ENCODE measurements at regions not wholly inside any gene's neighbourhood (a gene's known extent, or its start where the extent isn't known, plus 50 kb on each side); places are given as distances from the start of the nearest gene placed in this dataset.

DNA sequence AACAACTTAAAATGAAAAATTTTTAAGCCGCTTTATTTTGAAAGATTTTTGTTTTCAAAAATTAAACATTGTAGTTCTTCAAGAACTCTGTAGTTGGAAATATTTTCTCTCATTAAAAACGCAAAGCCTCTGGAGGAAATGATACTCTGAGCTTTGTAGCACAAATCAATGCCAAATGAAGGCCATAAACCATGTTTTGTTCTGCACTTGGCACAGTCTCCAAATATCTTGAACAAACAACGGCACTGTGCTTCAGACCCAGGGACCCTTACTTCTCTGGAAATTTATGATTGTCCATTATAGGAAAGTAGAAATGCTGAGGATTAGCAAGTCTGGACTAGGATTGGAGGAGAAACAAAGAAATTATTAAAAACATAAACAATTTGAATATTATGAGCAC is 160.8 kb upstream of the BMP4 start:
- Histone ChIP-seq H3K4me3 (ENCODE audit: low read length in 2 of 2) (no peak overlapping the region), H3K4me1 (ENCODE audit: control insufficient read depth in 2 of 2, insufficient read depth in 2 of 2, low read length in 2 of 2) (no peaks in the 10 kb centered on the region), H3K36me3 (ENCODE audit: control insufficient read depth in 2 of 2, insufficient read depth in 2 of 2, low read length in 1 of 2) (no peaks in the 10 kb centered on the region), H3K9me3 (ENCODE audit: control insufficient read depth in 2 of 2, insufficient read depth in 1 of 2, low read length in 1 of 2) (no peaks in the 10 kb centered on the region), H3K27me3 (ENCODE audit: control insufficient read depth in 2 of 2, insufficient read depth in 1 of 2, low read length in 1 of 2) (no peaks in the 10 kb centered on the region), H3K27ac (ENCODE audit: low read depth in 1 of 2, low read length in 1 of 2) (no peak overlapping the region)
- no peak for DNase-seq (ENCODE audit: low read depth in 6 of 9, low spot score in 9 of 9)
- 73% methylated on average over 3 of the region's 3 CpGs for WGBS

DNA sequence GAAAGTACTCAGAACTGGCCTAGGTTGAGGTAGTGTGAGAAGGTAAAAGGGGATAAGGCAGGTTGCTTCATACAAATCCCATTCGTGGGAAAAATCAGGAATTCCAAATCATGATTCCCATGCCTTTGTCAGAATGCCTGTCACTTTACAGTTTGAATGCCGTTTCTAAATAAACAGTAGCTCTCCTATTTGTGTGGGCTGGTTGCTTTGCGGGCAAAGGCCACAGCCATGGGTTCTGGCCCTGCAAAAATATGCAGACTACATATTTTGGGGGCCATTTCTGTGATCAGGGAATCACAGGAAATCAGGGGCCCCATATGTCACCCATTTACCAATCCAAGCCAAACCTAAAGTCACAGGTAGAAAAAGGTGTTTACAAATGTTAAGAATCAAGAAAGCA is 161.3 kb upstream of the BMP4 start:
- no peaks in the 10 kb centered on the region for H3K9me3 ChIP-seq (ENCODE audit: control insufficient read depth in 2 of 2, insufficient read depth in 1 of 2, low read length in 1 of 2)
- DNase-seq (ENCODE audit: low read depth in 6 of 9, low spot score in 9 of 9), result no peak
- no peaks in the 10 kb centered on the region for H3K36me3 ChIP-seq (ENCODE audit: control insufficient read depth in 2 of 2, insufficient read depth in 2 of 2, low read length in 1 of 2)
- no peak overlapping the region for H3K4me3 ChIP-seq (ENCODE audit: low read length in 2 of 2)
- 84% methylated on average over 3 of the region's 3 CpGs for WGBS
- H3K27ac ChIP-seq (ENCODE audit: low read depth in 1 of 2, low read length in 1 of 2), result no peak overlapping the region
- H3K27me3 ChIP-seq (ENCODE audit: control insufficient read depth in 2 of 2, insufficient read depth in 1 of 2, low read length in 1 of 2), result no peaks in the 10 kb centered on the region
- no peaks in the 10 kb centered on the region for H3K4me1 ChIP-seq (ENCODE audit: control insufficient read depth in 2 of 2, insufficient read depth in 2 of 2, low read length in 2 of 2)

DNA sequence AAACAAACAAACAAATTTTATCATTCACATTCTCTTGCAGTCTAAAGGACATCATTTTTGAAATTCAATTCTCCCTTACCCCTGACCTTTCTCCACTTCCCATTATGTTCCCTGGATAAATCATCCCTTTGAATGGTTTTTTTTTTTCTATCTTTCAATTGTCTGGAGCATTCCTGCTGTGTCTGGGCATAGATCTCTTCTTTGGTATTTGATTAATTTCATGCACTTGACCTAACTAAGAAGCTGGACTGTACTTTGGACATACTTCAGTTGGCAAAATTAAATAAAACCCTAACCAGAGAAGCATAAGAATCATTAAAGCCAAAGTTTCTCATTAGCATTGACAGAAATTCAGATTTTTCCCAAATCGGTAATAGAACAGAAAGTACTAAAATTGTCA is 163.6 kb upstream of the BMP4 start:
- 96% methylated on average over 1 of the region's 1 CpG for WGBS
- no peaks in the 10 kb centered on the region for H3K36me3 ChIP-seq (ENCODE audit: control insufficient read depth in 2 of 2, insufficient read depth in 2 of 2, low read length in 1 of 2)
- no peaks in the 10 kb centered on the region for H3K27me3 ChIP-seq (ENCODE audit: control insufficient read depth in 2 of 2, insufficient read depth in 1 of 2, low read length in 1 of 2)
- no peak overlapping the region for H3K27ac ChIP-seq (ENCODE audit: low read depth in 1 of 2, low read length in 1 of 2)
- no peak overlapping the region for H3K4me3 ChIP-seq (ENCODE audit: low read length in 2 of 2)
- no peaks in the 10 kb centered on the region for H3K4me1 ChIP-seq (ENCODE audit: control insufficient read depth in 2 of 2, insufficient read depth in 2 of 2, low read length in 2 of 2)
- no peaks in the 10 kb centered on the region for H3K9me3 ChIP-seq (ENCODE audit: control insufficient read depth in 2 of 2, insufficient read depth in 1 of 2, low read length in 1 of 2)
- DNase-seq (ENCODE audit: low read depth in 6 of 9, low spot score in 9 of 9), result no peak

DNA sequence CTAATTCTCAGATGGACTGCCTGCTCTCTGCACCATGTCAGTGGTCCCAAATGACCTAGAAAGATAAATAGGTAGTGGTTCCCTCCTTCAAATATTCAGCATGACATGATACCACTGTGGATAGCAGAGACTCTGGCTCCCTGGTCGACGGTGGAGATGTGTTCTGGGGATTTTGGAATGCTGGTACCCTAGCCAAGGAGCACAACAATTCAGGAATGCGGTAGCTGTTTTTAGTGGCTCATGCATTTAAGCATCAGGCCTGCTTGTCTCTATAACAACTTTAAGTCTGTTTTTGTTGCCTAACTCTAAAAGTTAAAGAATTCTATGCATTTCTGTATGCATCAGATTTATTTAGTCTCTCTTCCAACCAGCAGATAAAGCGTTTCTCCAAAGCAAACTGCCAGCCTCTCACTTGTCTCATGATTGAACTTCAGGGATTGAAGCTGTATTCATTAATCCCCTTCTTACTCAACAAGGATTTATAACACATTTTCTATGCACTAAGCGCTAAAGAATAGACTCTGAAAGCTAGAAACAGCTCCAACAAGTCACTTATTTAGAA is 164.9 kb upstream of the BMP4 start:
- Histone ChIP-seq H3K4me3 (ENCODE audit: low read length in 2 of 2) (no peak overlapping the region), H3K36me3 (ENCODE audit: control insufficient read depth in 2 of 2, insufficient read depth in 2 of 2, low read length in 1 of 2) (no peaks in the 10 kb centered on the region), H3K27me3 (ENCODE audit: control insufficient read depth in 2 of 2, insufficient read depth in 1 of 2, low read length in 1 of 2) (no peaks in the 10 kb centered on the region), H3K9me3 (ENCODE audit: control insufficient read depth in 2 of 2, insufficient read depth in 1 of 2, low read length in 1 of 2) (no peaks in the 10 kb centered on the region), H3K27ac (ENCODE audit: low read depth in 1 of 2, low read length in 1 of 2) (no peak overlapping the region), H3K4me1 (ENCODE audit: control insufficient read depth in 2 of 2, insufficient read depth in 2 of 2, low read length in 2 of 2) (no peaks in the 10 kb centered on the region)
- 91% methylated on average over 5 of the region's 5 CpGs for WGBS
- DNase-seq (ENCODE audit: low read depth in 6 of 9, low spot score in 9 of 9), result no peak

DNA sequence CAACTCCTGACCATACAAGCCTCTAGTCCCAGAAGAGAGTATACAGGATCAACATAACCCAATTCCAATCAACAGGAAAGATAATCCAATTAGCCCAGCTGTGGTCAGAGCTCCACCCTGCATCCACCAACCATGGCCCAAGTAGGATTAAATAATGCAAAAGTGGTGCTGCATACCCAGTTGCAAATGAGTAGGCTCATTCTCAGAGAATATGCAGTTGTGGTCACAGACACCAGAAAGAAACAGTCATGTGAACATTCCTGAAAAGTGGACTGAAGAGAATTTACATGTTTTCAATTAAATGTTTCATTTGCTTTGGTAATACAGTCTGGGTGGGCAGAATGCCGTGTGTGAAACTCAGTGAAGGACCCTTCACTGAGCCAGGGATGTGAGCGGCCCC is 167.2 kb upstream of the BMP4 start:
- H3K27me3 ChIP-seq (ENCODE audit: control insufficient read depth in 2 of 2, insufficient read depth in 1 of 2, low read length in 1 of 2), result no peaks in the 10 kb centered on the region
- H3K27ac ChIP-seq (ENCODE audit: low read depth in 1 of 2, low read length in 1 of 2), result no peak overlapping the region
- no peaks in the 10 kb centered on the region for H3K9me3 ChIP-seq (ENCODE audit: control insufficient read depth in 2 of 2, insufficient read depth in 1 of 2, low read length in 1 of 2)
- no peak for DNase-seq (ENCODE audit: low read depth in 6 of 9, low spot score in 9 of 9)
- no peaks in the 10 kb centered on the region for H3K36me3 ChIP-seq (ENCODE audit: control insufficient read depth in 2 of 2, insufficient read depth in 2 of 2, low read length in 1 of 2)
- WGBS, result over 99% methylated on average over 2 of the region's 2 CpGs
- no peaks in the 10 kb centered on the region for H3K4me1 ChIP-seq (ENCODE audit: control insufficient read depth in 2 of 2, insufficient read depth in 2 of 2, low read length in 2 of 2)
- H3K4me3 ChIP-seq (ENCODE audit: low read length in 2 of 2), result no peak overlapping the region

DNA sequence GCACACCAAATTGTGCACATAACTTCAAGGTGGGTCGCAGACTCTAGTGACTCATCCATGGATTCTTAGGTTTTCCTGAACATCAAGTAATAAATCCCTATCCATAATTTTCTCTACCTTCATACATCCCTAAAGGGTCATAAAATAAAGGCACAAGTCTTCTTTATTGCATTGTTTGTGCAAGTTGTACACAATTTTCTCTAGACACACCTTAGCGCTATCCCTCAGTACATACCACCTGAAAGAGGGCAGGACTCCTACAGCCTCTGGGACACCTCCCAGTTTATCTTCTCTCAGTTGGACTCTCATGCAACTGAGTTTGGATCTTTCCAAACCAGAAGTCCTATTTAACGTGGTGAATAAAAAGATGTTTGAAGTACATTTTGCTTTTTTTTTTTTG is 168.5 kb upstream of the BMP4 start:
- 97% methylated on average over 3 of the region's 3 CpGs for WGBS
- no peak overlapping the region for H3K4me3 ChIP-seq (ENCODE audit: low read length in 2 of 2)
- H3K36me3 ChIP-seq (ENCODE audit: control insufficient read depth in 2 of 2, insufficient read depth in 2 of 2, low read length in 1 of 2), result no peaks in the 10 kb centered on the region
- no peak for DNase-seq (ENCODE audit: low read depth in 6 of 9, low spot score in 9 of 9)
- no peak overlapping the region for H3K27ac ChIP-seq (ENCODE audit: low read depth in 1 of 2, low read length in 1 of 2)
- H3K4me1 ChIP-seq (ENCODE audit: control insufficient read depth in 2 of 2, insufficient read depth in 2 of 2, low read length in 2 of 2), result no peaks in the 10 kb centered on the region
- H3K9me3 ChIP-seq (ENCODE audit: control insufficient read depth in 2 of 2, insufficient read depth in 1 of 2, low read length in 1 of 2), result no peaks in the 10 kb centered on the region
- no peaks in the 10 kb centered on the region for H3K27me3 ChIP-seq (ENCODE audit: control insufficient read depth in 2 of 2, insufficient read depth in 1 of 2, low read length in 1 of 2)

DNA sequence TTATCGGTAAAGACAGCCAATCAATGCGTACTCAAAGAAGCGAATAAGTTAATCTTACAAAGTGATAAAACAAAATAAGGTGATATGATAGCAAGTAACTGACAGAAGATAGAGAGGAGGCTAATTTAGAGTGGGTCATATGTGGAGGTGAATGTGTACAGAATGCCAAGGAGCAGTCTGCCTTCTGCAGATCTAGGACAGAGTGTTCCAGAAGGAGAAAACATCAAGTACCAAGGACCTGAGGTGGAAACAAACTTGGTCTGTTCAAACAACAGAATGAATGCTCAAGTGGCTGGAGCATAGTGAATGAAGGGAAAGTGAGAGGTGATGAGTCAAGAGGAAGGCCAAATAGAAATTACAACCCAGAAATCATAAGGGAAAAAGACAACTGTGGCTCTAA is 170.3 kb upstream of the BMP4 start:
- no peaks in the 10 kb centered on the region for H3K9me3 ChIP-seq (ENCODE audit: control insufficient read depth in 2 of 2, insufficient read depth in 1 of 2, low read length in 1 of 2)
- WGBS, result 98% methylated on average over 3 of the region's 3 CpGs
- no peak overlapping the region for H3K27ac ChIP-seq (ENCODE audit: low read depth in 1 of 2, low read length in 1 of 2)
- H3K27me3 ChIP-seq (ENCODE audit: control insufficient read depth in 2 of 2, insufficient read depth in 1 of 2, low read length in 1 of 2), result no peaks in the 10 kb centered on the region
- H3K4me1 ChIP-seq (ENCODE audit: control insufficient read depth in 2 of 2, insufficient read depth in 2 of 2, low read length in 2 of 2), result no peaks in the 10 kb centered on the region
- no peaks in the 10 kb centered on the region for H3K36me3 ChIP-seq (ENCODE audit: control insufficient read depth in 2 of 2, insufficient read depth in 2 of 2, low read length in 1 of 2)
- DNase-seq (ENCODE audit: low read depth in 6 of 9, low spot score in 9 of 9), result no peak
- no peak overlapping the region for H3K4me3 ChIP-seq (ENCODE audit: low read length in 2 of 2)

DNA sequence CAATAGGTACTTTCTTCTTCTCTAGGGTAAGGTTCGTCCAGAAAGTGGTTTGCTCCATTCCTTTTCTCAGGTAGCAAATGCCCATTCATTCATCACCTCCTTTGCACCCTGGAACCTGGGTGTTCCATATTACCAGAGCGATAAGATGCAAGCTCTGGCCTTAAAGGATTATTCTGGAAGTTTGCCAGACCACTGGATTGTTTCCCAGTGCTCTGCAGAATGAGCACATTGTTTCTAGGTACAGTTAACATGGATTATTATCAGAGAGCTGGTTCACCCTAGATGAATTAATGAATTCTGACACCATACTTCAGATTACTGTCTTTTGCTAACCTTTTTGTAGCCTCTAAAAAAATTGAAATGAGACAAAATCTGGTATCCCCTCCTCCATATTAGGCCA is 170.9 kb upstream of the BMP4 start:
- Histone ChIP-seq H3K27ac (ENCODE audit: low read depth in 1 of 2, low read length in 1 of 2) (no peak overlapping the region), H3K9me3 (ENCODE audit: control insufficient read depth in 2 of 2, insufficient read depth in 1 of 2, low read length in 1 of 2) (no peaks in the 10 kb centered on the region), H3K36me3 (ENCODE audit: control insufficient read depth in 2 of 2, insufficient read depth in 2 of 2, low read length in 1 of 2) (no peaks in the 10 kb centered on the region), H3K4me3 (ENCODE audit: low read length in 2 of 2) (no peak overlapping the region), H3K4me1 (ENCODE audit: control insufficient read depth in 2 of 2, insufficient read depth in 2 of 2, low read length in 2 of 2) (no peaks in the 10 kb centered on the region), H3K27me3 (ENCODE audit: control insufficient read depth in 2 of 2, insufficient read depth in 1 of 2, low read length in 1 of 2) (no peaks in the 10 kb centered on the region)
- no peak for DNase-seq (ENCODE audit: low read depth in 6 of 9, low spot score in 9 of 9)
- 65% methylated on average over 2 of the region's 2 CpGs for WGBS

DNA sequence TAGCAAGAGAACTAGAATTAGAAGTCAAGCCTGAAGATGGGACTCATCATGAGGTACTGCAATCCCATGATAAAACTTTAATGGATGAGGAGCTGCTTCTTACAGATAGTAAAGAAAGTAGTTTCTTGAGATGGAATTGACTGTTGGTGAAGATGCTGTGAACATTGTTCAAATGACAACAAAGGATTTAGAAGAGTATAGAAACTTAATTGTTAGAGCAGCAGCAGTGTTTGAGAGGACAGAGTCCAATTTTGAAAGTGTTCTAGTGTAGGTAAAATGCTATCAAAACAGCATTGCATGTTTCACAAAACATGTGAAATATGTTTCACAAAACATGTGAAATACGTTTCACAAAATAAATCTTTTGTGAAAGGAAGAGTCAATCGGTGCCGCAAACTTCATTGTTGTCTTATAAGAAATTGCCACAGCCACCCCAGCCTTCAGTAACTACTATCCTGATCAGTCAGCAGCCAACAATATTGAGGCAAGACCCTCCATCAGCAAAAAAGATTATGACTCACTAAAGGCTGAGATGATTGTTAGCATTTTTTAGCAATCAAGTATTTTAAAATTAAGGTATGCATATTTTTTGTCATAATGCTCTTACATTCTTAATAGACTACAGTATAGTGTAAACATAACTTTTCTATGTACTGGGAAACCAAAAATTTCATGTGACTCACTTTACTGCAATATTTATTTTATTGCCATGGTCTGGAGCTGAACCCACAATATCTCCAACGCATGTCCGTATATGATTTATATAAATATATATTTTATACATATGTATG is 173.4 kb upstream of the BMP4 start:
- no peaks in the 10 kb centered on the region for H3K36me3 ChIP-seq (ENCODE audit: control insufficient read depth in 2 of 2, insufficient read depth in 2 of 2, low read length in 1 of 2)
- no peaks in the 10 kb centered on the region for H3K27me3 ChIP-seq (ENCODE audit: control insufficient read depth in 2 of 2, insufficient read depth in 1 of 2, low read length in 1 of 2)
- WGBS, result 79% methylated on average over 5 of the region's 5 CpGs
- DNase-seq (ENCODE audit: low read depth in 6 of 9, low spot score in 9 of 9), result no peak
- no peak overlapping the region for H3K27ac ChIP-seq (ENCODE audit: low read depth in 1 of 2, low read length in 1 of 2)
- H3K4me1 ChIP-seq (ENCODE audit: control insufficient read depth in 2 of 2, insufficient read depth in 2 of 2, low read length in 2 of 2), result no peaks in the 10 kb centered on the region
- H3K9me3 ChIP-seq (ENCODE audit: control insufficient read depth in 2 of 2, insufficient read depth in 1 of 2, low read length in 1 of 2), result no peaks in the 10 kb centered on the region
- H3K4me3 ChIP-seq (ENCODE audit: low read length in 2 of 2), result no peak overlapping the region

Measured in thymus (tissue), 11 donors.